ENCODE measurements at regions not wholly inside any gene's neighbourhood (a gene's known extent, or its start where the extent isn't known, plus 50 kb on each side); places are given as distances from the start of the nearest gene placed in this dataset.

GRCh38 chr5:63029891-63030290 is 451.3 kb downstream of the LRRC70 start:
- no peak overlapping the region for H2AK5ac ChIP-seq (ENCODE audit: low read depth, low read length)
- H4K20me1 ChIP-seq (replicated peaks in 1 of 2; ENCODE audit: control insufficient read depth in 1 of 2, insufficient read depth in 2 of 2, low read length in 2 of 2) = no peaks in the 10 kb centered on the region
- DNase-seq (ENCODE audit: low read depth in 1 of 2, low spot score in 2 of 2) (no peak), FAIRE-seq (no peak)
- no peaks in the 10 kb centered on the region for H3K79me2 ChIP-seq (ENCODE audit: control insufficient read depth in 1 of 2, insufficient read depth in 2 of 2, low read length in 2 of 2)
- ChIA-PET POLR2A (ENCODE audit: partially characterized antibody) (no interaction called here), CTCF (ENCODE audit: partially characterized antibody) (no interaction called here)
- H2BK5ac ChIP-seq (ENCODE audit: low read depth, low read length) = no peak overlapping the region
- H3K14ac ChIP-seq (ENCODE audit: insufficient read length) = no peak overlapping the region
- H3K4me2 ChIP-seq (ENCODE audit: insufficient read depth in 1 of 2, low read depth in 2 of 2, low read length in 2 of 2) = no peak overlapping the region
- H4K8ac ChIP-seq (ENCODE audit: extremely low read depth, insufficient read depth, low read length) = no peak overlapping the region
- H2AFZ ChIP-seq (ENCODE audit: low read length) = no peak overlapping the region
- H3K56ac ChIP-seq (replicated peaks; ENCODE audit: insufficient read length, low read depth, low read length) = no peak overlapping the region
- 78% methylated on average over 3 of the region's 3 CpGs; no CpG with 5 or more reads in 1 of the 2 experiments for WGBS, 2 experiments (ENCODE audit: extremely low coverage in 1 of 2, insufficient coverage in 1 of 2, insufficient read length in 1 of 2, insufficient replicate concordance in 2 of 2, low coverage in 1 of 2, low lambda C conversion rate in 2 of 2, missing lambda C conversion rate in 1 of 2)
- TF ChIP-seq YY1 (IDR thresholded peaks at IDR 0.05; ENCODE audit: low read depth, low read length) (no peak), POLR2AphosphoS5 (IDR thresholded peaks at IDR 0.05; ENCODE audit: low read depth, low read length) (no peak), RBBP5 (IDR thresholded peaks at IDR 0.05; ENCODE audit: borderline replicate concordance, low read depth, low read length) (no peak), SP1 (IDR thresholded peaks at IDR 0.05; ENCODE audit: low read depth, low read length) (no peak), KDM1A (IDR thresholded peaks at IDR 0.05; ENCODE audit: borderline replicate concordance, low read length) (no peak), CBX5 (IDR thresholded peaks at IDR 0.05; ENCODE audit: low read depth, low read length) (no peak), JUN (IDR thresholded peaks at IDR 0.05; ENCODE audit: low read depth, low read length) (no peak), EZH2 (IDR thresholded peaks at IDR 0.05; ENCODE audit: low read depth, low read length, severe bottlenecking) (no peak), RFX5 (IDR thresholded peaks at IDR 0.05; ENCODE audit: borderline replicate concordance, low read depth, low read length) (no peak), RXRA (IDR thresholded peaks at IDR 0.05; ENCODE audit: insufficient read depth, low read depth, low read length) (no peak), FOSL1 (IDR thresholded peaks at IDR 0.05; ENCODE audit: insufficient read depth, low read depth, low read length) (no peak), BRCA1 (IDR thresholded peaks at IDR 0.05; ENCODE audit: low read depth, low read length) (no peak), USF2 (IDR thresholded peaks at IDR 0.05; ENCODE audit: low read length) (no peak)
- no peaks in the 10 kb centered on the region for H3K4me1 ChIP-seq (replicated peaks in 1 of 4; ENCODE audit: control insufficient read depth in 3 of 4, insufficient read depth in 4 of 4, low read length in 3 of 4)
- H4K91ac ChIP-seq (replicated peaks; ENCODE audit: insufficient read length, low read length) = no peak overlapping the region
- H2BK20ac ChIP-seq (ENCODE audit: low read length) = no peak overlapping the region
- H3K23ac ChIP-seq (ENCODE audit: insufficient read length) = no peak overlapping the region
- H3K27ac ChIP-seq (ENCODE audit: low read depth, low read length) = no peak overlapping the region
- no peaks in the 10 kb centered on the region for H3K79me1 ChIP-seq (ENCODE audit: low read depth, low read length)
- H2BK120ac ChIP-seq (replicated peaks; ENCODE audit: low read depth, low read length) = no peak overlapping the region
- H4K5ac ChIP-seq (ENCODE audit: insufficient read length, low read depth, low read length) = no peak overlapping the region
- H3K18ac ChIP-seq (ENCODE audit: extremely low read depth, low read length) = no peak overlapping the region
- no peak overlapping the region for H3K4me3 ChIP-seq (ENCODE audit: extremely low read depth in 1 of 4, insufficient read depth in 2 of 4, low read depth in 3 of 4, low read length in 4 of 4)
- no peaks in the 10 kb centered on the region for H3K27me3 ChIP-seq (replicated peaks in 1 of 4; ENCODE audit: control insufficient read depth in 3 of 4, extremely low read depth in 1 of 4, insufficient read depth in 3 of 4, low read length in 3 of 4)
- H2BK15ac ChIP-seq (ENCODE audit: low read length) = no peak overlapping the region
- no peaks in the 10 kb centered on the region; a peak in 1 of 8 replicates for H3K36me3 ChIP-seq (ENCODE audit: control insufficient read depth in 2 of 4, insufficient read depth in 4 of 4, low read length in 3 of 4)
- H3K9ac ChIP-seq (replicated peaks in 1 of 4; ENCODE audit: extremely low read depth in 1 of 4, low read depth in 3 of 4, low read length in 3 of 4) = no peak overlapping the region
- peaks cover 31 to 34% of the 10 kb centered on the region in 2 experiments for H3K9me3 ChIP-seq (ENCODE audit: insufficient read depth in 2 of 2, low read depth in 1 of 2, low read length in 1 of 2)
- H3K23me2 ChIP-seq (ENCODE audit: low read depth, low read length) = no peaks in the 10 kb centered on the region; the same call in 1 of the 2 replicates
- H2BK12ac ChIP-seq (ENCODE audit: low read depth, low read length) = no peak overlapping the region
- no peak overlapping the region for H3K4ac ChIP-seq (replicated peaks; ENCODE audit: insufficient read length, low read depth, low read length)

Measured in H1 (cell line).